GM21723 (cell line): ENCODE measurements at regions not wholly inside any gene's neighbourhood (a gene's known extent, or its start where the extent isn't known, plus 50 kb on each side); places are given as distances from the start of the nearest gene placed in this dataset.

Experiments used
- ATAC-seq: cut with Tn5 transposase; IDR thresholded peaks from one replicate; pipeline ENCODE4 v1.9.1; 2021; ENCODE audit warnings: mild to moderate bottlenecking, moderate library complexity; ENCODE audit not compliant: unreplicated experiment

- ATAC-seq, result no peak
Measured at GRCh38 chr4:83677656-83678055, 141.7 kb downstream of the GPAT3 start.

DNA sequence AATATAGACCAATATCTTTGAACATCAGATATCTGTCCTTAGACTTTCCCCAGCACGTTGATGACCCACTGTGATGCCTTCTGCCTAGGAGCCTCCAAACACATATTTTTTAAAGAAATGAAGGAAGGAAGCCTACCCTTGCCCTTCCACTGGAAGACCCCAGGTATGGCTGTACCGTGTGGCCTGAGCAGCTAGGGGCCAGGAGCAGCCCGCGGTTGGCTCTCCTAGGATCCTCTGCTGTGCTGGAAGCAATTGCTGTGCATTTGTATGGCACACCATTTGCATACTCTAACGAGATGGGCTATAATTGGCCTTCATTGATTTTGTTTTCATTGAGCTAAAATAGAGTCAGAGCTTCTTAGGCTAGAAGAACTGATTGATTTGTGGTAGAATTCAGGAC, 128.8 kb downstream of the GPAT3 start:
- no peak for ATAC-seq

DNA sequence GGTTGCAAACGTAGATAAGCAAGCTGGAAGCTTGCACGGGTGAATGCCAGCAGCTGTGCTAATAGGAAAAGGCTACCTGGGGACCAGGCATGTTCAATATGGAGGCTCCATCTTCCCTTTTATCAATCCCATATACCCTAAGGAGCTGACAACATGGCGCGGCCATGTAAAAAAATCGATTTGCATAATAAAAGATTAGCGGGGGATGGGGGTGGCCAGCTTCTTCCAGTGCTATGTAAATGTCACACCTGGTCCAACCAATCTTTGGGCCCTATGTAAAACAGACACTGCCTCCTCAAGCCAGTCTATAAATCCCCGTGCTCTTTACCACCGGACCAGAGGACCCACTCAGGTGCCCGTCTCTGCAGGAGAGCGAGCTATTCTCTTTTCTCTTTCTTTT, 128.2 kb downstream of the GPAT3 start:
- no peak for ATAC-seq

- ATAC-seq, result no peak
Measured at GRCh38 chr4:83662204-83662603, 126.3 kb downstream of the GPAT3 start.

GRCh38 chr4:83661359-83661758, 125.5 kb downstream of the GPAT3 start:
- ATAC-seq, result no peak

DNA sequence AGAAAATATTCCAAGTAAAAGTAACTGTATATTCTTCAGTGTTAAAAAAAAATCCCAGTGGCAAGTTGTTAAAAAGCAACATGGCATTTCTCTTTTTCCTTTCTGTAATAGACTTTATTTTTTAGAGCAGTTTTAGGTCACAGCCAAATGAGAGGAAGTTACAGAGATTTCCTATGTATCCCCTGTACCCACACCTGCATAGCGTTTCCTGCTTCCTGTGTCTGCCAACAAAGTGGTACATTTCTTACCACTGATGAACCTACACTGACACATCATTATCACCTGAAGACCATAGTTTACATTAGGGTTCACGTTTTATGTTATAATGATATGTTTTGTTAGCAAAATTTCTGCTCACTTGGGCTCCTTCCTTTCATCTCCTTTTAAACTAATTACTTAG, 124.7 kb downstream of the GPAT3 start:
- ATAC-seq, result no peak

DNA sequence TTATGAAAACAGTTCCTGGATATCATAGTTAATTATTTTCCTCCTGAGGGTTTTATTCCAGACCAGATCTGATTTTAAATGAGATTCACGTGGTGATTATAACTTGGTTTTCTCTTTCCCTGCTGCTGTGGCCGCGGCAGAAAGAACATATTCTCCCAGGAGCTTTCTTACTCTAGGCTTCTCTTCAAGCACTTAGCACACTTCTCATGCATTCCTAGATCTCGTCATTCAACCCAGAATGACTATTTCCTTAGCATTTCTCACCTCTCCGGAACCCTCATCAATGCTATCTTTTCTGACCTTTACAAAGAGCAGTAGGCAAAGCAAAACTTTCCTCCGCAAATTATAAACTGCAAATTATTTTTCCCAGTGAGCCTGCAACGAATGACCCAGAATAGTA, 122.9 kb downstream of the GPAT3 start:
- ATAC-seq, result no peak

DNA sequence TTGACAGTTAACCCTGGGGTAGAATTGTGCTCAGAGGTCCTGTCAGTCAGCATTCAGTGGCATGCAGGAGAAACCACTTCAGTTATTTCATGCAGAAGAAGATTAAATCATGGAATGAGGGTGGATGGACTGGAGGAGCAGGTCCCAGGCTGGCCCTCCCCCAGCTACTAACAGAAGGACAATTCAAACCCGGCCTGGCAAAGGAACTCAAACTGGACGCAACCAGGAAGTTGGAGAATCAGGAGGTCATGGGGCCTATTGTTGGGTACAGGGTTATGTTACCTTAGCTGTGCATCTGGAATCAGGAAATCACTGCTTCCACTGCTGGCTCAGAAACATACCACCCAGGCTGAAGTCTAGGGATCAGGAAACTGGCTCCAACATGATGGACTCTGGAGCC, 121.4 kb downstream of the GPAT3 start:
- no peak for ATAC-seq
